Fibroblast of the aortic adventitia (primary cell): ENCODE measurements at regions not wholly inside any gene's neighbourhood (a gene's known extent, or its start where the extent isn't known, plus 50 kb on each side); places are given as distances from the start of the nearest gene placed in this dataset.
"Not testable (repeated sequence)": the region's sequence is repeated elsewhere in the genome, so short reads cannot be mapped to it uniquely, and the experiment has no call there.

Source experiments
- DNase-seq: peaks from one replicate; pipeline ENCODE4 v3.0.0-alpha.2; 2010; ENCODE audit warnings: low read depth
- H3K4me3 ChIP-seq: 2 replicates; pipeline ENCODE4 v1.5.1; 2011; ENCODE audit warnings: low read depth, mild to moderate bottlenecking, control low read depth, low read length, moderate library complexity
- TF ChIP-seq, protein P1 (sequence below): IDR thresholded peaks from 2 replicates; pipeline ENCODE4 v1.5.1; 2011; ENCODE audit warnings: mild to moderate bottlenecking, low read length, control low read depth, inconsistent platforms; ENCODE audit not compliant: insufficient read depth

DNA sequence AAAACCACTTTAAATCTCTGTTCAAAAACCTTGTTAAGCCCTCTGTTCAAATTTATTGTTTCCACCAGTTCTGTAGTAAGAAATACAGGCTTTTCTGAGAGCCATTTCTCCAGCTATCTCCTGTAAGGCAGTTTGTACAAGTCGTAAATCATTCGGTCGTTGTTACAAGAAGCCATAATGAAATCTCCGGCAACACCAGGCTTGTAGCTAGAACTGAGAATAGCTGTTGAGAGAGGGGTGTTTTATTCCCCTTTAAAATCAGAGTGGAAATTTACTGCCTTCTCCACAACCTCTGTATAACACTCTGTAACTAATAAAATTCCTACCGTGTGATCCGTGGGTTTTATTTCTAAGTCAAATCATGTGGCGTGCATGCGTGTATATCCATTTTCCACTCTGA is 335.8 kb upstream of the KAZN start:
- TF ChIP-seq, protein P1, sequence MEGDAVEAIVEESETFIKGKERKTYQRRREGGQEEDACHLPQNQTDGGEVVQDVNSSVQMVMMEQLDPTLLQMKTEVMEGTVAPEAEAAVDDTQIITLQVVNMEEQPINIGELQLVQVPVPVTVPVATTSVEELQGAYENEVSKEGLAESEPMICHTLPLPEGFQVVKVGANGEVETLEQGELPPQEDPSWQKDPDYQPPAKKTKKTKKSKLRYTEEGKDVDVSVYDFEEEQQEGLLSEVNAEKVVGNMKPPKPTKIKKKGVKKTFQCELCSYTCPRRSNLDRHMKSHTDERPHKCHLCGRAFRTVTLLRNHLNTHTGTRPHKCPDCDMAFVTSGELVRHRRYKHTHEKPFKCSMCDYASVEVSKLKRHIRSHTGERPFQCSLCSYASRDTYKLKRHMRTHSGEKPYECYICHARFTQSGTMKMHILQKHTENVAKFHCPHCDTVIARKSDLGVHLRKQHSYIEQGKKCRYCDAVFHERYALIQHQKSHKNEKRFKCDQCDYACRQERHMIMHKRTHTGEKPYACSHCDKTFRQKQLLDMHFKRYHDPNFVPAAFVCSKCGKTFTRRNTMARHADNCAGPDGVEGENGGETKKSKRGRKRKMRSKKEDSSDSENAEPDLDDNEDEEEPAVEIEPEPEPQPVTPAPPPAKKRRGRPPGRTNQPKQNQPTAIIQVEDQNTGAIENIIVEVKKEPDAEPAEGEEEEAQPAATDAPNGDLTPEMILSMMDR = no peak

DNA sequence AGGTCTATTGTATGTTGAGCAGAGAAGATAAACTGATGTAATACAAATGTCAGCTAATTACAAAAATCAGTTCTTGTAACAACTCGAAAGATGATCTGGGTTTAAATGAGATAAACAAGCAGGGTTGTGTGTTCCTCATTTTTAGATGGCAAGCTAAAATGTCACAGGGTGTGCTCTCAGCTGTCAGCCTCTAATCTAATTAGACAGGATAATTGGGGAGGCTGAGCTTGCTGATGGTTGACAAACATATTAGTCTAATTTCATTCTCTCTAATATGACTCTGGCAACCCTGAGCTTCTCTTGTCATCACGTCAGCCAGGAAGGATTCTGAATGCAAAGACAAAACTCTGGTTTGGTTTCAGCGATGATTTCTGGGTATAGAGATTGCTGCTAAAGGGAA is 335.3 kb upstream of the KAZN start:
- no peak for DNase-seq
- H3K4me3 ChIP-seq = no peak overlapping the region
- TF ChIP-seq, protein P1 = no peak

More for the DNA sequence above, 335.8 kb upstream of the KAZN start:
- H3K4me3 ChIP-seq = no peak overlapping the region
- no peak for DNase-seq

DNA sequence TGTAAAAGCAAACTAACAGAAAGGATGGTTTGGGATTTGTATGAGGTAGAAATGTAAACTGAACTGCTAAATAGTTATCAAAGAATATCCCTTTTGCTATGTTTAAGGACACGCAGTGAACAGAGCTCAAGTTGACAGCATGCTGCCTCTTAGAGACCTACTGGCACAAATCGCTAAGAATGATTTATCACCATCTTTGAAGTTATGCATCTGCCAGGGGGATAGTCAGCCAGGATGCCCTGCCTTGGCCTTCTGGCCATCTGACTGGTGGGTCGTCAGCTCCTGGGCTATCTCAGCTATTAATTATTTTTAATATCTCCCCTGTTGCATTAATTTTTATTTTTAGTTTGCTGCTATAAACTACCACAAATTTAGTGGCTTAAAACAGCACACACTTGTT is 334.8 kb upstream of the KAZN start:
- DNase-seq = no peak
- TF ChIP-seq, protein P1 = no peak
- H3K4me3 ChIP-seq = no peak overlapping the region

DNA sequence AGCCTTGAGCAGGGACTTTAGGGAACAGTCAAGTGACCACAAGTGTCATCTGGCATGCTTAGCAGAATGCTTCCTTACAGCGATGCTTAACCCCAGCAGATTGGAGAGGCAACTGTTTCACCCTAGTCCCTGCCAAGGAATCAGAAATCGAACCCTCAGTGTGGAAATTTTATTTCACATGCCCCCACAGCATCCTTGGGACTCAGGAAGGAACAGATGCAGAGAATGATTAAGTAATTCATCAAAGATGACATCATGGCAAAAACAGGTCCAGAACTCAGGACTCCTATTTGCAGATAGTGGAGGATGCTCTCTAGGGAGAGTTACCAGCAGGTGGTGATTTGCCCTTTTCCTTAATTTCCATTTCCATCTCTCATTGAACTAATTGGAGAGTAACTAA is 333.0 kb upstream of the KAZN start:
- no peak overlapping the region for H3K4me3 ChIP-seq
- DNase-seq = no peak
- TF ChIP-seq, protein P1 = no peak

DNA sequence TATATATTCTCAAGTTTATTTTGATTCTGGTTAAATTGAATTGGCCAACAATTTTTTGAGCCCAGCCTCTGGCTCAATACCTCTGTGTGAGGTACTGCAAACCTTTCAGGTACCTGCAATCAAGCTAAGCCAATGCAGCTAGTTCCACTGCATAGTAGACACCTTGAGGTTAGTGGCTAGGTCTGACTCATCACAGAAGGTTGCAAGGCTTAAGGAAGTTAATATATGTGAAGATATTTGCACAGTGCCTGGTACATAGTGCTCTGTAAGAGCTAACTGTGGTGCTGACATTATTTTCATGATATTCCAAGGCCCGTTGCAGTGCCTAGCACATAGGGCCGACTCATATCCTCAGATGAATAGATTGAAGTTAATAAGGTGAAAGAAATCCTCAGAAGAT is 330.5 kb upstream of the KAZN start:
- TF ChIP-seq, protein P1 = no peak
- no peak for DNase-seq
- H3K4me3 ChIP-seq = no peak overlapping the region

DNA sequence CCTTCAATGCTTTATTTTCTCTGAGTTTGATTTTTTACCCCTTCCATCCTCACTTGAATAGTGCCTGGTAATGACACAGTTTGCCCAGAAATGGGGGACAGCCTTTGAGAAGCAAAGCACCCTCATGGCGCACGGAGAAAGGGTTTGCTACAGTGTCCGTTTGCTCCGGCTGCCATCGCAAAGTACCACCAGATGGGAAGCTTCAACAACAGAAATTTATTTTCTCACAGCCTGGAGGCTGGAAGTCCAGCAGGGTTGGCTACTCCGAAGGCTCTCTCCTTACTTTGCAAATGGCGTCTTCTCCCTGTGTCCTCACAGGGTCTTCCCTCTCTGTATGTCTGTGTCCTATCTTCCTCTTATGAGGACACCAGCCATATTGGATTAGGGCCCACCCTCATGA is 327.7 kb upstream of the KAZN start:
- no peak overlapping the region for H3K4me3 ChIP-seq
- no peak for DNase-seq
- TF ChIP-seq, protein P1 = no peak

DNA sequence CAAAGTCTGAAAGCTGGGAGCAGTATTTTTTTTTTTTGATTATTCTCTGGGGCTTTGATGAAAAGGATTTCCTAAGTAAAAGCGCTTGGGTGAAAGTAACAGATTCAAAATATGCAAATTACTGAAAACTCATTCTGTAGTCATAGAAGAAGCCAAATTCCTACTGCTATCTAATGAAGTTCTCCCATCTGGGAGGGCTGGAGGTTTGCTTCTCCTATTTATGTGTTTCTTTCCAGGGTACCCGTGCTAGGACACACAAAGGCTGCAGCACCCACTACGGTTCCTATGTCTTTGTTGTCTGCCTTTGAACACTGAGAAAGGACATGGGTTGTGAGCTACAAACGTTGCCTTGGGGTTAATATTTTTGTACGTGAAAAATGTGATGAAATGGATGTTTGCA is 324.7 kb upstream of the KAZN start:
- H3K4me3 ChIP-seq = no peak overlapping the region
- TF ChIP-seq, protein P1 = no peak
- no peak for DNase-seq

DNA sequence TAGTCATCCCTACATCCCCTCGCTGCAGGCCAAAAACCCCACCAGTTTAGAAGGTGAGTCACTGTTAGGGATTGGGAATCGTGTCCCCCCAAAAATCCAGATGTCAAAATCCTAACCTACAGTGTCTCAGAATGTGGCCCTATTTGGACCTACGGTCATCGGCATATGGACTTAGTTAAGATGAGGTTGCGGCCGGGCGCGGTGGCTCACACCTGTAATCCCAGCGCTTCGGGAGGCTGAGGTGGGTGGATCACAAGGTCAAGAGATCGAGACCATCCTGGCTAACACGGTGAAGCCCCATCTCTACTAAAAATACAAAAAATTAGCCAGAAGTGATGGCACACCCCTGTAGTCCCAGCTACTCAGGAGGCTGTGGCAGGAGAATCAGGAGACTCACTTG is 318.6 kb upstream of the KAZN start:
- not testable (repeated sequence) for H3K4me3 ChIP-seq, DNase-seq
